NCI-H69 (cell line): ENCODE measurements at regions not wholly inside any gene's neighbourhood (a gene's known extent, or its start where the extent isn't known, plus 50 kb on each side); places are given as distances from the start of the nearest gene placed in this dataset.

Experiments used
- DNase-seq: peaks from one replicate; lab custom pipeline; 2025; lab: John Stamatoyannopoulos, UW

- DNase-seq, result peak; percentile 35
Measured at GRCh38 chr7:155215576-155216325, 81.9 kb upstream of the INSIG1 start.

- no peak for DNase-seq
Measured at GRCh38 chr7:155216475-155217272, 81.0 kb upstream of the INSIG1 start.

- DNase-seq, result no peak
Measured at GRCh38 chr7:155217634-155218033, 80.0 kb upstream of the INSIG1 start.

- DNase-seq, result no peak
Measured at GRCh38 chr7:155218276-155219153, 79.2 kb upstream of the INSIG1 start.

GRCh38 chr7:155219154-155219531 is 78.5 kb upstream of the INSIG1 start:
- no peak for DNase-seq

GRCh38 chr7:155219947-155220769 is 77.5 kb upstream of the INSIG1 start:
- DNase-seq, result peak; percentile 96

GRCh38 chr7:155220903-155221302 is 76.8 kb upstream of the INSIG1 start:
- DNase-seq, result peak; percentile 42

GRCh38 chr7:155221547-155221946 is 76.1 kb upstream of the INSIG1 start:
- peak; percentile 72 for DNase-seq

GRCh38 chr7:155222061-155222460 is 75.6 kb upstream of the INSIG1 start:
- peak; percentile 98 for DNase-seq

GRCh38 chr7:155222573-155222972 is 75.1 kb upstream of the INSIG1 start:
- peak; percentile 95 for DNase-seq

GRCh38 chr7:155223021-155223420 is 74.7 kb upstream of the INSIG1 start:
- no peak for DNase-seq

- DNase-seq, result peak; percentile 96
Measured at GRCh38 chr7:155223503-155223902, 74.2 kb upstream of the INSIG1 start.

- peak; percentile 99 for DNase-seq
Measured at GRCh38 chr7:155224116-155224811, 73.4 kb upstream of the INSIG1 start.

- no peak for DNase-seq
Measured at GRCh38 chr7:155225095-155225494, 72.6 kb upstream of the INSIG1 start.

- no peak for DNase-seq
Measured at GRCh38 chr7:155225516-155225915, 72.2 kb upstream of the INSIG1 start.

GRCh38 chr7:155226261-155227003 is 71.2 kb upstream of the INSIG1 start:
- DNase-seq, result peak; percentile 18

GRCh38 chr7:155227004-155227787 is 70.5 kb upstream of the INSIG1 start:
- DNase-seq, result peak; percentile 80

GRCh38 chr7:155227788-155228458 is 69.8 kb upstream of the INSIG1 start:
- DNase-seq, result no peak

- DNase-seq, result peak; percentile 59
Measured at GRCh38 chr7:155228459-155228845, 69.2 kb upstream of the INSIG1 start.
